MM.1S (cell line): ENCODE measurements at regions not wholly inside any gene's neighbourhood (a gene's known extent, or its start where the extent isn't known, plus 50 kb on each side); places are given as distances from the start of the nearest gene placed in this dataset.

Experiments used
- DNase-seq: peaks from one replicate; pipeline ENCODE4 v3.0.0-alpha.2; 2015
- H2AFZ ChIP-seq: fragments of 300-600 bp; sonication (generic); 2 replicates; pipeline ENCODE4 v1.6.0; 2016; ENCODE audit warnings: antibody characterized with exemption, low read length
- H3F3A ChIP-seq: fragments of 300-600 bp; sonication (generic); 2 replicates; pipeline ENCODE4 v1.6.1; 2016; ENCODE audit warnings: mild to moderate bottlenecking, antibody characterized with exemption, low read length, moderate library complexity, mixed read lengths; ENCODE audit not compliant: insufficient read depth
- H3K27ac ChIP-seq: fragments of 300-600 bp; sonication (generic); 2 replicates; pipeline ENCODE4 v1.5.1; 2016; ENCODE audit warnings: mild to moderate bottlenecking, low read length
- H3K27me3 ChIP-seq: fragments of 300-600 bp; sonication (generic); replicated peaks from 2 replicates; pipeline ENCODE4 v1.6.0; 2016; ENCODE audit warnings: low read length; ENCODE audit not compliant: insufficient read depth
- H3K36me3 ChIP-seq: fragments of 300-600 bp; sonication (generic); replicated peaks from 2 replicates; pipeline ENCODE4 v1.6.1; 2016; ENCODE audit warnings: mild to moderate bottlenecking, low read length, mixed read lengths; ENCODE audit not compliant: insufficient read depth
- H3K4me1 ChIP-seq: fragments of 300-600 bp; sonication (generic); 2 replicates; pipeline ENCODE4 v1.6.1; 2016; ENCODE audit warnings: low read length, mixed read lengths
- H3K4me2 ChIP-seq: fragments of 300-600 bp; sonication (generic); 2 replicates; pipeline ENCODE4 v1.6.0; 2016; ENCODE audit warnings: low read depth, low read length
- H3K4me3 ChIP-seq: fragments of 300-600 bp; sonication (generic); 2 replicates; pipeline ENCODE4 v1.5.1; 2016; ENCODE audit warnings: low read length, mixed read lengths
- H3K79me2 ChIP-seq: fragments of 300-600 bp; sonication (generic); 2 replicates; pipeline ENCODE4 v1.6.1; 2016; ENCODE audit warnings: mixed run types, low read length, mixed read lengths
- H3K9ac ChIP-seq: fragments of 300-600 bp; sonication (generic); 2 replicates; pipeline ENCODE4 v1.6.1; 2016; ENCODE audit warnings: low read length, mixed read lengths
- H3K9me2 ChIP-seq: fragments of 300-600 bp; sonication (generic); replicated peaks from 2 replicates; pipeline ENCODE4 v1.6.1; 2016; ENCODE audit warnings: mild to moderate bottlenecking, low read length, mixed read lengths; ENCODE audit not compliant: insufficient read depth
- H3K9me3 ChIP-seq: fragments of 300-600 bp; sonication (generic); replicated peaks from 2 replicates; pipeline ENCODE4 v1.6.1; 2016; ENCODE audit warnings: mild to moderate bottlenecking, low read length, mixed read lengths; ENCODE audit not compliant: insufficient read depth
- H4K20me1 ChIP-seq: fragments of 300-600 bp; sonication (generic); 2 replicates; pipeline ENCODE4 v1.6.1; 2016; ENCODE audit warnings: mild to moderate bottlenecking, low read length, moderate library complexity, mixed read lengths; ENCODE audit not compliant: insufficient read depth
- EZH2 ChIP-seq: fragments of 300-600 bp; sonication (generic); optimal IDR thresholded peaks from 2 replicates; pipeline ENCODE3; 2017; ENCODE audit warnings: low read depth, mild to moderate bottlenecking, antibody characterized with exemption, low read length, mixed read lengths
- EZH2phosphoT487 ChIP-seq: fragments of 300-600 bp; sonication (generic); IDR thresholded peaks from 2 replicates; pipeline ENCODE4 v1.6.1; 2018; ENCODE audit warnings: antibody characterized with exemption, low read length
- TF ChIP-seq, protein P1 (sequence below): fragments of 300-600 bp; sonication (generic); IDR thresholded peaks from 2 replicates; pipeline ENCODE4 v1.5.1; 2016; ENCODE audit warnings: antibody characterized with exemption, low read length, mixed read lengths

GRCh38 chr3:167100651-167101050 lies 279.4 kb downstream of the ZBBX start:
- 0 out of 2 replicates have a peak, but pooled peaks cover under 1% of the 10 kb centered on the region for H3F3A ChIP-seq
- H3K4me2 ChIP-seq: no peak overlapping the region
- H2AFZ ChIP-seq: no peak overlapping the region
- no peak for DNase-seq
- H3K27ac ChIP-seq: no peak overlapping the region
- H3K27me3 ChIP-seq: no peaks in the 10 kb centered on the region
- no peaks in the 10 kb centered on the region for H3K9me2 ChIP-seq
- no peaks in the 10 kb centered on the region for H4K20me1 ChIP-seq
- no peak overlapping the region for H3K9ac ChIP-seq
- no peaks in the 10 kb centered on the region for H3K36me3 ChIP-seq
- H3K9me3 ChIP-seq: no peaks in the 10 kb centered on the region
- TF ChIP-seq EZH2phosphoT487 (no peak), EZH2 (no peak)
- TF ChIP-seq, protein P1, sequence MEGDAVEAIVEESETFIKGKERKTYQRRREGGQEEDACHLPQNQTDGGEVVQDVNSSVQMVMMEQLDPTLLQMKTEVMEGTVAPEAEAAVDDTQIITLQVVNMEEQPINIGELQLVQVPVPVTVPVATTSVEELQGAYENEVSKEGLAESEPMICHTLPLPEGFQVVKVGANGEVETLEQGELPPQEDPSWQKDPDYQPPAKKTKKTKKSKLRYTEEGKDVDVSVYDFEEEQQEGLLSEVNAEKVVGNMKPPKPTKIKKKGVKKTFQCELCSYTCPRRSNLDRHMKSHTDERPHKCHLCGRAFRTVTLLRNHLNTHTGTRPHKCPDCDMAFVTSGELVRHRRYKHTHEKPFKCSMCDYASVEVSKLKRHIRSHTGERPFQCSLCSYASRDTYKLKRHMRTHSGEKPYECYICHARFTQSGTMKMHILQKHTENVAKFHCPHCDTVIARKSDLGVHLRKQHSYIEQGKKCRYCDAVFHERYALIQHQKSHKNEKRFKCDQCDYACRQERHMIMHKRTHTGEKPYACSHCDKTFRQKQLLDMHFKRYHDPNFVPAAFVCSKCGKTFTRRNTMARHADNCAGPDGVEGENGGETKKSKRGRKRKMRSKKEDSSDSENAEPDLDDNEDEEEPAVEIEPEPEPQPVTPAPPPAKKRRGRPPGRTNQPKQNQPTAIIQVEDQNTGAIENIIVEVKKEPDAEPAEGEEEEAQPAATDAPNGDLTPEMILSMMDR: no peak
- no peaks in the 10 kb centered on the region for H3K79me2 ChIP-seq
- H3K4me1 ChIP-seq: peaks cover 15% of the 10 kb centered on the region
- H3K4me3 ChIP-seq: no peak overlapping the region

DNA sequence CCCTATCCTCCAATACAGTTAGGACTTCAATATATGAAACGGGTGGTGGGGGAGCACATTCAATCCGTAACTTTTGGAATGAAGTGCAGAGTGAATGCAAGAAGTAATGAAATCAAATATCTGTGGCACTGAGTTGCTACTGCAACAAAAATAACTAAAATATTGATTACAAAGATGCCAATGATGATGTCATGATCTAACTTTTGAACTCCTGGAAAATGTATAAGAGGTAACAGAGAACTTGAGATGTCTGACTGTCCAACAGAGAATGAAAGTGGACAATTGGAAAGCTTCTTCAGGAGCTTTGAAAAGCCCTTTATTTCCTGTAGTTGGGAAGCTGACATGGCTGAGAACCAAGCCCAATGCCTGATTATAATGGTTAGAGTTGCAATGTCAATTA lies 279.9 kb downstream of the ZBBX start:
- peaks cover 19% of the 10 kb centered on the region for H3K4me1 ChIP-seq
- no peak overlapping the region for H3K27ac ChIP-seq
- H3K79me2 ChIP-seq: no peaks in the 10 kb centered on the region
- H3K9me2 ChIP-seq: no peaks in the 10 kb centered on the region
- H3F3A ChIP-seq: 0 out of 2 replicates have a peak, but pooled peaks cover 3% of the 10 kb centered on the region
- no peak overlapping the region for H2AFZ ChIP-seq
- no peak for DNase-seq
- TF ChIP-seq EZH2phosphoT487: no peak
- TF ChIP-seq, protein P1: no peak
- no peak for TF ChIP-seq EZH2
- H4K20me1 ChIP-seq: no peaks in the 10 kb centered on the region
- no peak overlapping the region for H3K9ac ChIP-seq
- H3K4me2 ChIP-seq: no peak overlapping the region
- no peaks in the 10 kb centered on the region for H3K36me3 ChIP-seq
- H3K4me3 ChIP-seq: no peak overlapping the region
- H3K9me3 ChIP-seq: no peaks in the 10 kb centered on the region
- H3K27me3 ChIP-seq: no peaks in the 10 kb centered on the region

DNA sequence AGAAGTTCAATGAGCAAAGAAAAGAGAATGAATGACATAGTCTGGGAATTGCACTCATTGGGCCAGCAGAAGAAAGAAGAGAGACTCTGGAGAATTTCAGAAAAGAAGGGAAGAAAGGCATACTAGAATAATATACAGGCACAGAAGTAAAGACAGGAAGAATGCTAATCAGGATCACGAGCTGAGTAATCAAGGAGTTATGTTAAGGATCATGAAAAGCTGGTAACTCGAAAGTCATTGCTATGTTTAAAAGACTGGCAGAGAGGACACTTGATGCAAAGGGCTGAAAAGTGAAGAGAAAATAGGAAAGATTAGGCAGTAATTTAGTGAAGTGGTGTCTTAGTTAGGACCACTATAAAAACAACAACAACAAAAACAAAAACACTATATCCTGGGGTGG lies 284.1 kb downstream of the ZBBX start:
- DNase-seq: no peak
- Histone ChIP-seq H3K9me3 (no peaks in the 10 kb centered on the region), H3K27me3 (no peaks in the 10 kb centered on the region), H3F3A (0 out of 2 replicates have a peak, but pooled peaks cover 3% of the 10 kb centered on the region), H3K4me1 (peaks cover 23% of the 10 kb centered on the region), H2AFZ (peak overlapping the region; percentile 39; the same call in 1 of the 2 replicates), H3K27ac (no peak overlapping the region), H4K20me1 (no peaks in the 10 kb centered on the region), H3K36me3 (no peaks in the 10 kb centered on the region), H3K79me2 (no peaks in the 10 kb centered on the region), H3K9me2 (no peaks in the 10 kb centered on the region), H3K4me2 (0 out of 2 replicates have a peak overlapping the region, but pooled peaks have one; percentile 7), H3K4me3 (no peak overlapping the region), H3K9ac (no peak overlapping the region)
- TF ChIP-seq EZH2phosphoT487 (no peak), EZH2 (no peak)
- TF ChIP-seq, protein P1: no peak
